Neuronal stem cell (in vitro differentiated cells): ENCODE measurements at regions not wholly inside any gene's neighbourhood (a gene's known extent, or its start where the extent isn't known, plus 50 kb on each side); places are given as distances from the start of the nearest gene placed in this dataset.

Experiments used
- DNase-seq: peaks from one replicate; pipeline ENCODE4 v3.0.0-alpha.2; 2013; ENCODE audit warnings: low spot score
- H2AFZ ChIP-seq: one replicate; pipeline ENCODE4 v1.6.1; 2013; ENCODE audit warnings: mild to moderate bottlenecking, low read length, inconsistent platforms
- H2AK5ac ChIP-seq: 2 replicates; pipeline ENCODE4 v1.6.1; 2013; ENCODE audit warnings: low read depth, mild to moderate bottlenecking, inconsistent platforms, low read length, moderate library complexity, mixed read lengths
- H2BK120ac ChIP-seq: 2 replicates; pipeline ENCODE4 v1.6.1; 2013; ENCODE audit warnings: low read depth, mild to moderate bottlenecking, inconsistent platforms, low read length, moderate library complexity, mixed read lengths
- H2BK12ac ChIP-seq: one replicate; pipeline ENCODE4 v1.6.1; 2013; ENCODE audit warnings: low read length, inconsistent platforms
- H2BK15ac ChIP-seq: 2 replicates; pipeline ENCODE4 v1.6.1; 2013; ENCODE audit warnings: mild to moderate bottlenecking, low read length, inconsistent platforms, mixed read lengths
- H2BK5ac ChIP-seq: one replicate; pipeline ENCODE4 v1.6.1; 2013; ENCODE audit warnings: inconsistent platforms, mild to moderate bottlenecking, low read length, moderate library complexity
- H3K14ac ChIP-seq: one replicate; pipeline ENCODE4 v1.6.1; 2013; ENCODE audit warnings: low read length, inconsistent platforms
- H3K18ac ChIP-seq: 2 replicates; pipeline ENCODE4 v1.6.1; 2013; ENCODE audit warnings: low read length, inconsistent platforms
- H3K23ac ChIP-seq: 2 replicates; pipeline ENCODE4 v1.6.1; 2013; ENCODE audit warnings: low read depth, mild to moderate bottlenecking, mixed read lengths, low read length, inconsistent platforms; ENCODE audit not compliant: poor library complexity
- H3K27ac ChIP-seq: replicated peaks from 3 replicates; pipeline ENCODE4 v1.5.1; 2013; ENCODE audit warnings: low read length, inconsistent platforms
- H3K27me3 ChIP-seq, 3 experiments: 2 replicates each; pipeline ENCODE4 v1.6.1; 2013; ENCODE audit warnings: low read length in 3 of 3, mild to moderate bottlenecking in 2 of 3, inconsistent platforms in 1 of 3, low read depth in 1 of 3, mixed read lengths in 1 of 3, moderate library complexity in 1 of 3; ENCODE audit not compliant: control insufficient read depth in 3 of 3, insufficient read depth in 3 of 3
- H3K36me3 ChIP-seq, 2 donors: replicated peaks in 1 of 2; 2 replicates each; pipeline ENCODE4 v1.6.1; 2013; ENCODE audit warnings: low read length in 2 of 2; ENCODE audit not compliant: control insufficient read depth in 2 of 2, insufficient read depth in 2 of 2
- H3K4ac ChIP-seq: 2 replicates; pipeline ENCODE4 v1.6.1; 2013; ENCODE audit warnings: inconsistent platforms, mild to moderate bottlenecking, low read length, moderate library complexity
- H3K4me1 ChIP-seq, 2 donors: 1 replicate in 1 of 2; 2 replicates in 1 of 2; pipeline ENCODE4 v1.6.1; 2013; ENCODE audit warnings: low read length in 2 of 2, low read depth in 1 of 2; ENCODE audit not compliant: control insufficient read depth in 2 of 2, insufficient read depth in 1 of 2
- H3K4me2 ChIP-seq: one replicate; pipeline ENCODE4 v1.6.1; 2013; ENCODE audit warnings: mild to moderate bottlenecking, low read length, inconsistent platforms; ENCODE audit not compliant: insufficient read depth, poor library complexity, severe bottlenecking
- H3K4me3 ChIP-seq, 2 donors: 2 replicates each; pipeline ENCODE4 v1.5.1; 2013; ENCODE audit warnings: low read length in 2 of 2, mild to moderate bottlenecking in 2 of 2, inconsistent platforms in 1 of 2, moderate library complexity in 1 of 2
- H3K79me1 ChIP-seq: one replicate; pipeline ENCODE4 v1.6.1; 2013; ENCODE audit warnings: low read depth, mild to moderate bottlenecking, inconsistent platforms, low read length, moderate library complexity
- H3K9ac ChIP-seq: one replicate; pipeline ENCODE4 v1.6.1; 2013; ENCODE audit warnings: mild to moderate bottlenecking, low read depth, low read length, inconsistent platforms; ENCODE audit not compliant: poor library complexity
- H3K9me3 ChIP-seq, 2 donors: replicated peaks in 1 of 2; 2 replicates each; pipeline versions ENCODE3 to v1.6.1; 2013; ENCODE audit warnings: low read length in 2 of 2, mild to moderate bottlenecking in 2 of 2, inconsistent platforms in 1 of 2, low read depth in 1 of 2, mixed read lengths in 1 of 2, moderate library complexity in 1 of 2; ENCODE audit not compliant: control insufficient read depth in 2 of 2, insufficient read depth in 1 of 2
- H4K8ac ChIP-seq: one replicate; pipeline ENCODE4 v1.6.1; 2013; ENCODE audit warnings: low read depth, mild to moderate bottlenecking, inconsistent platforms, low read length, moderate library complexity
- H4K91ac ChIP-seq: one replicate; pipeline ENCODE4 v1.6.1; 2013; ENCODE audit warnings: low read length, low read depth, mild to moderate bottlenecking, inconsistent platforms; ENCODE audit not compliant: poor library complexity
- WGBS, 2 donors: extraction: QIAGEN DNeasy Blood & Tissue Kit; methylation state at CpG; one replicate each; pipeline ENCODE4 v1.1.7; 2013; ENCODE audit warnings: missing lambda C conversion rate in 2 of 2, mixed read lengths in 1 of 2; ENCODE audit not compliant: insufficient read length in 2 of 2, insufficient replicate concordance in 1 of 2; ENCODE audit errors: extremely low coverage in 2 of 2; 5-methylcytosine and 5-hydroxymethylcytosine counted together

GRCh38 chr11:130729678-130730300 lies 186.5 kb downstream of the SNX19 start:
- H3K4me1 ChIP-seq = peaks cover 3 to 16% of the 10 kb centered on the region in 2 donors
- no peak overlapping the region for H2BK15ac ChIP-seq
- H3K9ac ChIP-seq = no peak overlapping the region
- no peak overlapping the region for H3K23ac ChIP-seq
- no peak overlapping the region for H3K4me3 ChIP-seq
- H4K8ac ChIP-seq = no peak overlapping the region
- H3K27ac ChIP-seq = no peak overlapping the region
- H2BK5ac ChIP-seq = no peak overlapping the region
- H3K18ac ChIP-seq = no peak overlapping the region
- H2BK120ac ChIP-seq = no peak overlapping the region
- no peak overlapping the region for H3K4ac ChIP-seq
- no peak overlapping the region for H2BK12ac ChIP-seq
- H3K36me3 ChIP-seq = peaks cover 0 to 2% of the 10 kb centered on the region in 2 donors
- no peak overlapping the region for H2AK5ac ChIP-seq
- H3K79me1 ChIP-seq = no peaks in the 10 kb centered on the region
- peaks cover 4 to 20% of the 10 kb centered on the region in 2 donors for H3K9me3 ChIP-seq
- no peaks in the 10 kb centered on the region for H3K27me3 ChIP-seq
- H3K14ac ChIP-seq = no peak overlapping the region
- DNase-seq = no peak
- H4K91ac ChIP-seq = no peak overlapping the region
- H2AFZ ChIP-seq = no peak overlapping the region
- no CpG with 5 or more reads among the region's 4 CpGs for WGBS, 2 donors
- no peak overlapping the region for H3K4me2 ChIP-seq

- peaks cover 0 to 2% of the 10 kb centered on the region in 2 donors for H3K36me3 ChIP-seq
- H2AFZ ChIP-seq = no peak overlapping the region
- H3K14ac ChIP-seq = no peak overlapping the region
- H3K18ac ChIP-seq = no peak overlapping the region
- H2BK120ac ChIP-seq = no peak overlapping the region
- H3K27me3 ChIP-seq = no peaks in the 10 kb centered on the region
- H3K4me1 ChIP-seq = peaks cover 2 to 9% of the 10 kb centered on the region in 2 donors
- no peak overlapping the region for H2BK12ac ChIP-seq
- no peak overlapping the region for H3K4me2 ChIP-seq
- H4K91ac ChIP-seq = no peak overlapping the region
- H3K27ac ChIP-seq = no peak overlapping the region
- no peak overlapping the region for H2AK5ac ChIP-seq
- no peaks in the 10 kb centered on the region for H3K79me1 ChIP-seq
- no peak overlapping the region for H4K8ac ChIP-seq
- no CpG with 5 or more reads among the region's 5 CpGs for WGBS, 2 donors
- DNase-seq = no peak
- H3K9me3 ChIP-seq = peaks cover 8 to 23% of the 10 kb centered on the region in 2 donors
- H3K23ac ChIP-seq = no peak overlapping the region
- no peak overlapping the region for H2BK5ac ChIP-seq
- H2BK15ac ChIP-seq = no peak overlapping the region
- H3K9ac ChIP-seq = no peak overlapping the region
- H3K4me3 ChIP-seq = no peak overlapping the region
- H3K4ac ChIP-seq = no peak overlapping the region
Observed at GRCh38 chr11:130731401-130731800, 184.9 kb downstream of the SNX19 start.

GRCh38 chr11:130732476-130732875 lies 183.8 kb downstream of the SNX19 start:
- no peak overlapping the region for H4K8ac ChIP-seq
- no peak overlapping the region for H2AK5ac ChIP-seq
- no peak overlapping the region for H3K4ac ChIP-seq
- H3K27me3 ChIP-seq = no peaks in the 10 kb centered on the region
- no peak overlapping the region for H3K27ac ChIP-seq
- H3K4me2 ChIP-seq = no peak overlapping the region
- no peak overlapping the region for H4K91ac ChIP-seq
- no CpG with 5 or more reads among the region's 3 CpGs for WGBS, 2 donors
- no peak overlapping the region for H2BK120ac ChIP-seq
- H3K9me3 ChIP-seq = peaks cover 8 to 23% of the 10 kb centered on the region in 2 donors
- H2AFZ ChIP-seq = no peak overlapping the region
- H2BK5ac ChIP-seq = no peak overlapping the region
- H3K23ac ChIP-seq = no peak overlapping the region
- no peak overlapping the region for H3K4me3 ChIP-seq
- peaks cover 4 to 6% of the 10 kb centered on the region in 2 donors for H3K4me1 ChIP-seq
- no peak overlapping the region for H2BK12ac ChIP-seq
- no peaks in the 10 kb centered on the region for H3K79me1 ChIP-seq
- H3K9ac ChIP-seq = no peak overlapping the region
- DNase-seq = no peak
- H3K36me3 ChIP-seq = peaks cover 0 to 2% of the 10 kb centered on the region in 2 donors
- H3K14ac ChIP-seq = no peak overlapping the region
- H3K18ac ChIP-seq = no peak overlapping the region
- H2BK15ac ChIP-seq = no peak overlapping the region

- no peak for DNase-seq
- Histone ChIP-seq H3K4me1 (peaks cover 0 to 3% of the 10 kb centered on the region in 2 donors), H2BK120ac (no peak overlapping the region), H3K14ac (no peak overlapping the region), H3K36me3 (no peaks in the 10 kb centered on the region), H3K9me3 (peaks cover 4 to 24% of the 10 kb centered on the region in 2 donors), H3K79me1 (no peaks in the 10 kb centered on the region), H3K27me3 (no peaks in the 10 kb centered on the region), H3K4ac (no peak overlapping the region), H2BK12ac (peak overlapping the region; percentile 44), H2BK15ac (no peak overlapping the region), H3K27ac (no peak overlapping the region), H2AFZ (peak overlapping the region; percentile 65), H3K18ac (peak overlapping the region; percentile 35), H3K9ac (no peak overlapping the region), H4K8ac (no peak overlapping the region), H2BK5ac (no peak overlapping the region), H2AK5ac (no peak overlapping the region), H3K4me3 (no peak overlapping the region), H4K91ac (no peak overlapping the region), H3K4me2 (no peak overlapping the region), H3K23ac (no peak overlapping the region)
- WGBS, 2 donors = no CpG with 5 or more reads among the region's 5 CpGs
Observed at GRCh38 chr11:130737041-130737830, 179.0 kb downstream of the SNX19 start.
